ENCODE measurements at regions not wholly inside any gene's neighbourhood (a gene's known extent, or its start where the extent isn't known, plus 50 kb on each side); places are given as distances from the start of the nearest gene placed in this dataset.

GRCh38 chr14:98350213-98350612, 921.8 kb downstream of the BCL11B start:
- TF ChIP-seq CTCF (IDR thresholded peaks at IDR 0.05; ENCODE audit: poor library complexity): no peak
- no peak for TF ChIP-seq EZH2 (IDR thresholded peaks at IDR 0.05; ENCODE audit: borderline replicate concordance)
- no peak for TF ChIP-seq EZH2phosphoT487 (IDR thresholded peaks at IDR 0.05; ENCODE audit: low read depth, severe bottlenecking, unreplicated experiment)
